H1 (cell line): ENCODE measurements at regions not wholly inside any gene's neighbourhood (a gene's known extent, or its start where the extent isn't known, plus 50 kb on each side); places are given as distances from the start of the nearest gene placed in this dataset.

Source experiments
- CTCF ChIA-PET: fragments of 300-600 bp; sonication (Branson Sonifier 250); formaldehyde crosslinking; loops from one replicate; lab custom pipeline; 2021; ENCODE audit not compliant: partially characterized antibody; lab: Charles Lee
- POLR2A ChIA-PET: fragments of 300-600 bp; sonication (Branson Sonifier 250); formaldehyde crosslinking; loops from one replicate; lab custom pipeline; 2021; ENCODE audit warnings: inconsistent platforms; ENCODE audit not compliant: partially characterized antibody; lab: Charles Lee
- DNase-seq, 2 experiments: peaks; one replicate each; pipeline versions ENCODE4 v3.0.0 to v3.0.0-alpha.2; 2010 to 2022; ENCODE audit warnings: low spot score in 2 of 2, low read depth in 1 of 2, mixed read lengths in 1 of 2
- FAIRE-seq: peaks from 2 replicates; lab custom pipeline; 2011; peaks lifted over from hg19 to GRCh38; lab: Jason Lieb, UNC
- H2AFZ ChIP-seq: 2 replicates; pipeline ENCODE4 v1.8.1; 2012; ENCODE audit warnings: low read length, inconsistent platforms
- H2AK5ac ChIP-seq: 2 replicates; pipeline ENCODE4 v1.6.1; 2013; ENCODE audit warnings: low read depth, low read length
- H2BK120ac ChIP-seq: replicated peaks from 2 replicates; pipeline ENCODE3; 2013; ENCODE audit warnings: low read depth, low read length, inconsistent platforms
- H2BK12ac ChIP-seq: 2 replicates; pipeline ENCODE4 v1.6.1; 2013; ENCODE audit warnings: low read depth, low read length
- H2BK15ac ChIP-seq: 2 replicates; pipeline ENCODE4 v1.6.1; 2013; ENCODE audit warnings: low read length
- H2BK20ac ChIP-seq: 2 replicates; pipeline ENCODE4 v1.6.1; 2013; ENCODE audit warnings: low read length
- H2BK5ac ChIP-seq: 2 replicates; pipeline ENCODE4 v1.6.1; 2013; ENCODE audit warnings: low read depth, low read length
- H3K14ac ChIP-seq: 2 replicates; pipeline ENCODE4 v1.6.1; 2013; ENCODE audit warnings: inconsistent platforms; ENCODE audit not compliant: insufficient read length
- H3K18ac ChIP-seq: 2 replicates; pipeline ENCODE4 v1.6.1; 2013; ENCODE audit warnings: low read length; ENCODE audit errors: extremely low read depth
- H3K23ac ChIP-seq: 2 replicates; pipeline ENCODE4 v1.6.1; 2013; ENCODE audit warnings: inconsistent platforms; ENCODE audit not compliant: insufficient read length
- H3K23me2 ChIP-seq: 2 replicates; pipeline ENCODE4 v1.6.1; 2013; ENCODE audit warnings: low read depth, low read length
- H3K27ac ChIP-seq: 2 replicates; pipeline ENCODE4 v1.6.1; 2011; ENCODE audit warnings: low read depth, low read length, inconsistent platforms
- H3K27me3 ChIP-seq, 4 experiments: replicated peaks in 1 of 4; 1 replicate in 1 of 4; 2 replicates in 3 of 4; pipeline versions ENCODE4 v1.6.1 to v1.8.1; 2011 to 2013; ENCODE audit warnings: low read length in 3 of 4, mild to moderate bottlenecking in 3 of 4, inconsistent platforms in 2 of 4, mixed read lengths in 2 of 4, moderate library complexity in 1 of 4; ENCODE audit not compliant: control insufficient read depth in 3 of 4, insufficient read depth in 3 of 4; ENCODE audit errors: extremely low read depth in 1 of 4
- H3K36me3 ChIP-seq, 4 experiments: 2 replicates each; pipeline versions ENCODE4 v1.6.1 to v1.8.1; 2011 to 2013; ENCODE audit warnings: mild to moderate bottlenecking in 4 of 4, low read length in 3 of 4, moderate library complexity in 2 of 4, control low read depth in 1 of 4, inconsistent platforms in 1 of 4; ENCODE audit not compliant: insufficient read depth in 4 of 4, control insufficient read depth in 2 of 4
- H3K4ac ChIP-seq: replicated peaks from 2 replicates; pipeline ENCODE3; 2013; ENCODE audit warnings: low read length, low read depth, mixed read lengths, inconsistent platforms; ENCODE audit not compliant: insufficient read length
- H3K4me1 ChIP-seq, 4 experiments: replicated peaks in 1 of 4; 1 replicate in 1 of 4; 2 replicates in 3 of 4; pipeline versions ENCODE4 v1.6.1 to v1.8.1; 2011 to 2013; ENCODE audit warnings: low read length in 3 of 4, inconsistent platforms in 2 of 4, mixed read lengths in 1 of 4; ENCODE audit not compliant: insufficient read depth in 4 of 4, control insufficient read depth in 3 of 4
- H3K4me2 ChIP-seq, 2 experiments: 2 replicates each; pipeline versions ENCODE4 v1.6.1 to v1.8.1; 2011 to 2013; ENCODE audit warnings: low read depth in 2 of 2, low read length in 2 of 2, control low read depth in 1 of 2, inconsistent platforms in 1 of 2, mild to moderate bottlenecking in 1 of 2; ENCODE audit not compliant: insufficient read depth in 1 of 2
- H3K4me3 ChIP-seq, 4 experiments: fragments of 200-600, 300-600 bp in 1 of 4; sonication (generic), shearing (Covaris generic), sonication (Bioruptor Twin) in 1 of 4; 2 replicates each; pipeline versions ENCODE4 v1.5.1 to v1.8.1; 2011 to 2016; ENCODE audit warnings: low read length in 4 of 4, low read depth in 3 of 4, control low read depth in 2 of 4, inconsistent platforms in 2 of 4, mild to moderate bottlenecking in 2 of 4, mixed read lengths in 1 of 4, moderate library complexity in 1 of 4; ENCODE audit not compliant: insufficient read depth in 2 of 4; ENCODE audit errors: extremely low read depth in 1 of 4
- H3K56ac ChIP-seq: replicated peaks from 2 replicates; pipeline ENCODE3; 2013; ENCODE audit warnings: low read depth, mild to moderate bottlenecking, mixed read lengths, low read length, inconsistent platforms; ENCODE audit not compliant: insufficient read length
- H3K79me1 ChIP-seq: 2 replicates; pipeline ENCODE4 v1.6.1; 2013; ENCODE audit warnings: low read depth, low read length, control low read depth
- H3K79me2 ChIP-seq, 2 experiments: 2 replicates each; pipeline versions ENCODE4 v1.6.1 to v1.8.1; 2012 to 2013; ENCODE audit warnings: low read length in 2 of 2, mild to moderate bottlenecking in 2 of 2, inconsistent platforms in 1 of 2; ENCODE audit not compliant: insufficient read depth in 2 of 2, control insufficient read depth in 1 of 2
- H3K9ac ChIP-seq, 4 experiments: replicated peaks in 1 of 4; 1 replicate in 1 of 4; 2 replicates in 3 of 4; pipeline versions ENCODE4 v1.6.1 to v1.8.1; 2011 to 2013; ENCODE audit warnings: low read depth in 3 of 4, low read length in 3 of 4, control low read depth in 2 of 4, mild to moderate bottlenecking in 2 of 4, moderate library complexity in 2 of 4, inconsistent platforms in 1 of 4; ENCODE audit errors: extremely low read depth in 1 of 4
- H3K9me3 ChIP-seq, 2 experiments: 2 replicates each; pipeline versions ENCODE4 v1.6.1 to v1.8.1; 2012 to 2013; ENCODE audit warnings: mild to moderate bottlenecking in 2 of 2, moderate library complexity in 2 of 2, control low read depth in 1 of 2, inconsistent platforms in 1 of 2, low read depth in 1 of 2, low read length in 1 of 2, mixed read lengths in 1 of 2; ENCODE audit not compliant: insufficient read depth in 2 of 2
- H4K20me1 ChIP-seq, 2 experiments: replicated peaks in 1 of 2; 2 replicates each; pipeline versions ENCODE3 to v1.8.1; 2011 to 2013; ENCODE audit warnings: inconsistent platforms in 2 of 2, low read length in 2 of 2, mild to moderate bottlenecking in 1 of 2; ENCODE audit not compliant: insufficient read depth in 2 of 2, control insufficient read depth in 1 of 2
- H4K5ac ChIP-seq: 2 replicates; pipeline ENCODE4 v1.6.1; 2013; ENCODE audit warnings: low read length, low read depth, mixed read lengths, inconsistent platforms; ENCODE audit not compliant: insufficient read length
- H4K8ac ChIP-seq: 2 replicates; pipeline ENCODE4 v1.8.0; 2013; ENCODE audit warnings: mild to moderate bottlenecking, moderate library complexity, low read length, inconsistent platforms; ENCODE audit not compliant: insufficient read depth; ENCODE audit errors: extremely low read depth
- H4K91ac ChIP-seq: replicated peaks from 2 replicates; pipeline ENCODE3; 2013; ENCODE audit warnings: low read length, mixed read lengths, inconsistent platforms; ENCODE audit not compliant: insufficient read length
- CBX8 ChIP-seq: fragments of 300-800, 300-1000 bp; sonication (generic); IDR thresholded peaks from 2 replicates; pipeline ENCODE4 v1.7.1; 2016; ENCODE audit warnings: low read depth, low read length, borderline replicate concordance
- GABPA ChIP-seq: IDR thresholded peaks from 2 replicates; pipeline ENCODE4 v1.6.1; 2011; ENCODE audit warnings: mild to moderate bottlenecking, low read length, moderate library complexity, borderline replicate concordance; ENCODE audit not compliant: insufficient read depth
- KDM5A ChIP-seq: fragments of 200-600 bp; IDR thresholded peaks from 2 replicates; pipeline ENCODE4 v1.7.1; 2012; ENCODE audit warnings: mild to moderate bottlenecking, low read length, inconsistent platforms, mixed read lengths
- RNF2 ChIP-seq: fragments of 200-900, 300-1000 bp; sonication (generic); IDR thresholded peaks from 2 replicates; pipeline ENCODE4 v1.7.1; 2016; ENCODE audit warnings: borderline replicate concordance, low read depth, mild to moderate bottlenecking, antibody characterized with exemption, low read length; ENCODE audit not compliant: poor library complexity, severe bottlenecking; ENCODE audit errors: missing control alignments
- SAP30 ChIP-seq: fragments of 300-600 bp; sonication (generic); IDR thresholded peaks from 2 replicates; pipeline ENCODE4 v1.7.1; 2012; ENCODE audit warnings: low read length, moderate library complexity, mild to moderate bottlenecking, inconsistent platforms; ENCODE audit not compliant: insufficient read depth, insufficient replicate concordance
- WGBS, 2 experiments: shearing (Covaris generic) in 1 of 2; methylation state at CpG; one replicate each; pipeline versions ENCODE4 v1.1.6 to v1.1.7; 2013 to 2015; ENCODE audit warnings: low lambda C conversion rate in 2 of 2, mixed read lengths in 2 of 2, inconsistent platforms in 1 of 2, low coverage in 1 of 2, missing lambda C conversion rate in 1 of 2; ENCODE audit not compliant: insufficient replicate concordance in 2 of 2, insufficient coverage in 1 of 2, insufficient read length in 1 of 2; ENCODE audit errors: extremely low coverage in 1 of 2, missing lambda C conversion rate in 1 of 2; 5-methylcytosine and 5-hydroxymethylcytosine counted together

DNA sequence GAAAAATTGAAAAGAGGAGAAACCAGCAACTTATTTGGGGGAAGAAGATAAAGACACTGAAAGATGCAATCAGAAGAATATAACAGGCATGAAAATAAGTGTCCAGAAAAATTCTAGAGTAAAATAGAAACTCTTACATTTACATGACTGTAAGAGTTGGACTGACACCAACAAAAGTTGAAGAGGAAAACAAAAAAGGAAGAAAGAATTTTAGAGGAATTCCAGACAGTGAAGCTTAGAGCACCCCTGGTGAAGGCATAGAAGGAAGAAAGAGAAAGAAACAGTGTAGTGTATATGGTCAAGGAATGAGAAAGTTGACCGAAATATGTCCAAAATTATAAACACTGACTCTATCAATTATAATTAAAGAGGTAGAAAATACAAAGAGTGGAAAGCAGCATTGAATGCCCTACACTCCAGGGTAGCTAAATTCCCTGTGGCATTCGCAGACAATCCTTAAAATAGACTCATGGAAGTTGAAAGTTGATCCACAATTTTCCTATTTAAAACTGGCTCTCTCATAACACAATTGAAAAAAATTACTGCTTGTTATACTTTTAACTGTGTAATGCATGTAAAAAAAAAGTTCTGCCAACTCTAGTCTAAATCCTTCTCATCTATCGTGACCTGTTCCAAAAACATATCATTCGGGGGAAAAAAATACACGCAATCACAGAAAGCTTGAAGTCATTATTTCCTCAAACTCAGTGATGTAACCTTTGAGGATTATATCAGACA lies 102.6 kb upstream of the ABI3BP start:
- no peak overlapping the region for H4K8ac ChIP-seq
- H2AFZ ChIP-seq = no peak overlapping the region
- WGBS, 2 experiments = 88% methylated on average over 5 of the region's 5 CpGs; no CpG with 5 or more reads in 1 of the 2 experiments

More for the DNA sequence above, 102.6 kb upstream of the ABI3BP start:
- Histone ChIP-seq H2BK20ac (no peak overlapping the region), H3K36me3 (no peaks in the 10 kb centered on the region), H3K27me3 (no peaks in the 10 kb centered on the region), H2BK5ac (no peak overlapping the region), H3K18ac (no peak overlapping the region)
- CTCF ChIA-PET = interaction anchor here (0.7 to 1.5 kb wide), 2 partner anchors 26 to 100 kb away, joined by 3 read pairs; no protein-coding TSS in a partner anchor
- no peak for TF ChIP-seq GABPA
- no peak for TF ChIP-seq CBX8
- no peak for TF ChIP-seq SAP30
- no peak for TF ChIP-seq KDM5A
- no peak for TF ChIP-seq RNF2
- TF ChIP-seq, all 59 proteins: peak for 0
- Histone ChIP-seq H2BK120ac (no peak overlapping the region), H4K91ac (no peak overlapping the region), H3K14ac (no peak overlapping the region), H4K5ac (no peak overlapping the region), H2BK12ac (no peak overlapping the region), H2BK15ac (no peak overlapping the region), H3K23me2 (no peaks in the 10 kb centered on the region), H3K9ac (no peak overlapping the region), H3K79me2 (no peaks in the 10 kb centered on the region), H3K4ac (no peak overlapping the region), H3K56ac (no peak overlapping the region), H2AK5ac (no peak overlapping the region), H3K4me3 (no peak overlapping the region), H3K9me3 (no peaks in the 10 kb centered on the region), H3K4me1 (no peaks in the 10 kb centered on the region), H3K79me1 (no peaks in the 10 kb centered on the region), H3K27ac (no peak overlapping the region), H3K23ac (no peak overlapping the region), H4K20me1 (no peaks in the 10 kb centered on the region), H3K4me2 (no peak overlapping the region)
- DNase-seq = no peak
- no peak for FAIRE-seq
- POLR2A ChIA-PET = no interaction called here
